ENCODE measurements at regions not wholly inside any gene's neighbourhood (a gene's known extent, or its start where the extent isn't known, plus 50 kb on each side); places are given as distances from the start of the nearest gene placed in this dataset.

- H3K4me3 ChIP-seq (ENCODE audit: low read depth, low read length) = no peak overlapping the region
- TF ChIP-seq MYC (IDR thresholded peaks at IDR 0.05; ENCODE audit: low read depth, low read length) (no peak), POLR2A (IDR thresholded peaks at IDR 0.05; ENCODE audit: extremely low read depth, insufficient read length) (no peak), CTCF (IDR thresholded peaks at IDR 0.05; ENCODE audit: low read depth, low read length) (no peak), MAX (IDR thresholded peaks at IDR 0.05; ENCODE audit: low read depth, low read length) (no peak)
- no peak for DNase-seq (ENCODE audit: low read depth)
Observed at GRCh38 chr3:72256716-72257115, 471.8 kb upstream of the PROK2 start.

- no peak overlapping the region for H3K4me3 ChIP-seq (ENCODE audit: low read depth, low read length)
- no peak for DNase-seq (ENCODE audit: low read depth)
- no peak for TF ChIP-seq MYC (IDR thresholded peaks at IDR 0.05; ENCODE audit: low read depth, low read length)
- TF ChIP-seq CTCF (IDR thresholded peaks at IDR 0.05; ENCODE audit: low read depth, low read length) = no peak
- TF ChIP-seq POLR2A (IDR thresholded peaks at IDR 0.05; ENCODE audit: extremely low read depth, insufficient read length) = no peak
- TF ChIP-seq MAX (IDR thresholded peaks at IDR 0.05; ENCODE audit: low read depth, low read length) = no peak
Observed at GRCh38 chr3:72255791-72256559, 471.0 kb upstream of the PROK2 start.

- TF ChIP-seq MYC (IDR thresholded peaks at IDR 0.05; ENCODE audit: low read depth, low read length) = no peak
- TF ChIP-seq CTCF (IDR thresholded peaks at IDR 0.05; ENCODE audit: low read depth, low read length) = no peak
- TF ChIP-seq MAX (IDR thresholded peaks at IDR 0.05; ENCODE audit: low read depth, low read length) = no peak
- no peak for TF ChIP-seq POLR2A (IDR thresholded peaks at IDR 0.05; ENCODE audit: extremely low read depth, insufficient read length)
- H3K4me3 ChIP-seq (ENCODE audit: low read depth, low read length) = no peak overlapping the region
- no peak for DNase-seq (ENCODE audit: low read depth)
Observed at GRCh38 chr3:72255191-72255590, 470.2 kb upstream of the PROK2 start.

GRCh38 chr3:72254483-72254882 lies 469.5 kb upstream of the PROK2 start:
- no peak overlapping the region for H3K4me3 ChIP-seq (ENCODE audit: low read depth, low read length)
- TF ChIP-seq MAX (IDR thresholded peaks at IDR 0.05; ENCODE audit: low read depth, low read length) (no peak), POLR2A (IDR thresholded peaks at IDR 0.05; ENCODE audit: extremely low read depth, insufficient read length) (no peak), MYC (IDR thresholded peaks at IDR 0.05; ENCODE audit: low read depth, low read length) (no peak), CTCF (IDR thresholded peaks at IDR 0.05; ENCODE audit: low read depth, low read length) (no peak)
- no peak for DNase-seq (ENCODE audit: low read depth)

- DNase-seq (ENCODE audit: low read depth) = no peak
- H3K4me3 ChIP-seq (ENCODE audit: low read depth, low read length) = no peak overlapping the region
- TF ChIP-seq CTCF (IDR thresholded peaks at IDR 0.05; ENCODE audit: low read depth, low read length) (no peak), MYC (IDR thresholded peaks at IDR 0.05; ENCODE audit: low read depth, low read length) (no peak), MAX (IDR thresholded peaks at IDR 0.05; ENCODE audit: low read depth, low read length) (no peak), POLR2A (IDR thresholded peaks at IDR 0.05; ENCODE audit: extremely low read depth, insufficient read length) (no peak)
Observed at GRCh38 chr3:72250725-72251124, 465.8 kb upstream of the PROK2 start.
